ENCODE measurements at regions not wholly inside any gene's neighbourhood (a gene's known extent, or its start where the extent isn't known, plus 50 kb on each side); places are given as distances from the start of the nearest gene placed in this dataset.

- H3K27me3 Mint-ChIP-seq: peaks cover 19 to 48% of the 10 kb centered on the region in 2 donors
- H3K9me3 ChIP-seq (ENCODE audit: low read length): no peaks in the 10 kb centered on the region
- ChIA-PET CTCF (no interaction called here), POLR2A (no interaction called here)
- no peaks in the 10 kb centered on the region for H3K4me1 ChIP-seq (ENCODE audit: insufficient read depth, low read length)
- H3K27ac Mint-ChIP-seq: no peak overlapping the region
- no peak for DNase-seq
- no peaks in the 10 kb centered on the region for H3K36me3 ChIP-seq (ENCODE audit: insufficient read depth, low read length)
- no peaks in the 10 kb centered on the region for H3K27me3 ChIP-seq (ENCODE audit: insufficient read depth, low read length, poor library complexity, severe bottlenecking)
- peaks cover 0 to 4% (median 2%) of the 10 kb centered on the region in 5 donors for H3K9me3 Mint-ChIP-seq
- H3K36me3 Mint-ChIP-seq: no peaks in the 10 kb centered on the region
- H3K4me1 Mint-ChIP-seq: no peaks in the 10 kb centered on the region
- no peak overlapping the region for H3K27ac ChIP-seq (ENCODE audit: low read depth, low read length)
- H3K4me3 Mint-ChIP-seq: no peak overlapping the region
- H3K4me3 ChIP-seq (ENCODE audit: low read length): no peak overlapping the region
These were observed 107.5 kb downstream of the DCLK3 start for GRCh38 chr3:36656873-36657272.

GRCh38 chr3:36653095-36653494 is 111.3 kb downstream of the DCLK3 start:
- no peaks in the 10 kb centered on the region for H3K4me1 Mint-ChIP-seq
- H3K27me3 Mint-ChIP-seq: peaks cover 25 to 60% of the 10 kb centered on the region in 2 donors
- H3K36me3 Mint-ChIP-seq: no peaks in the 10 kb centered on the region
- H3K27ac Mint-ChIP-seq: no peak overlapping the region
- Histone ChIP-seq H3K36me3 (ENCODE audit: insufficient read depth, low read length) (no peaks in the 10 kb centered on the region), H3K27ac (ENCODE audit: low read depth, low read length) (no peak overlapping the region), H3K4me1 (ENCODE audit: insufficient read depth, low read length) (no peaks in the 10 kb centered on the region), H3K9me3 (ENCODE audit: low read length) (no peaks in the 10 kb centered on the region), H3K4me3 (ENCODE audit: low read length) (no peak overlapping the region), H3K27me3 (ENCODE audit: insufficient read depth, low read length, poor library complexity, severe bottlenecking) (no peaks in the 10 kb centered on the region)
- peaks cover 0 to 4% (median 2%) of the 10 kb centered on the region in 5 donors for H3K9me3 Mint-ChIP-seq
- no peak for DNase-seq
- ChIA-PET POLR2A (no interaction called here), CTCF (no interaction called here)
- H3K4me3 Mint-ChIP-seq: no peak overlapping the region

GRCh38 chr3:36652104-36652503 is 112.2 kb downstream of the DCLK3 start:
- no peaks in the 10 kb centered on the region for H3K4me1 Mint-ChIP-seq
- POLR2A ChIA-PET: no interaction called here
- Histone ChIP-seq H3K4me3 (ENCODE audit: low read length) (no peak overlapping the region), H3K27ac (ENCODE audit: low read depth, low read length) (no peak overlapping the region), H3K27me3 (ENCODE audit: insufficient read depth, low read length, poor library complexity, severe bottlenecking) (no peaks in the 10 kb centered on the region), H3K4me1 (ENCODE audit: insufficient read depth, low read length) (no peaks in the 10 kb centered on the region), H3K36me3 (ENCODE audit: insufficient read depth, low read length) (no peaks in the 10 kb centered on the region), H3K9me3 (ENCODE audit: low read length) (no peaks in the 10 kb centered on the region)
- no peak overlapping the region for H3K4me3 Mint-ChIP-seq
- H3K27me3 Mint-ChIP-seq: peaks cover 19 to 59% of the 10 kb centered on the region in 2 donors
- CTCF ChIA-PET: no interaction called here
- H3K27ac Mint-ChIP-seq: no peak overlapping the region
- DNase-seq: no peak
- peaks cover 0 to 4% (median 2%) of the 10 kb centered on the region in 5 donors for H3K9me3 Mint-ChIP-seq
- H3K36me3 Mint-ChIP-seq: no peaks in the 10 kb centered on the region

- Histone ChIP-seq H3K27me3 (ENCODE audit: insufficient read depth, low read length, poor library complexity, severe bottlenecking) (no peaks in the 10 kb centered on the region), H3K36me3 (ENCODE audit: insufficient read depth, low read length) (no peaks in the 10 kb centered on the region), H3K9me3 (ENCODE audit: low read length) (no peaks in the 10 kb centered on the region), H3K27ac (ENCODE audit: low read depth, low read length) (no peak overlapping the region), H3K4me3 (ENCODE audit: low read length) (no peak overlapping the region), H3K4me1 (ENCODE audit: insufficient read depth, low read length) (no peaks in the 10 kb centered on the region)
- DNase-seq: no peak
- CTCF ChIA-PET: no interaction called here
- POLR2A ChIA-PET: no interaction called here
- Mint-ChIP-seq H3K36me3 (no peaks in the 10 kb centered on the region), H3K27ac (no peak overlapping the region), H3K27me3 (peaks cover 13 to 64% of the 10 kb centered on the region in 2 donors), H3K4me1 (no peaks in the 10 kb centered on the region), H3K4me3 (no peak overlapping the region), H3K9me3 (peaks cover 0 to 3% (median 0%) of the 10 kb centered on the region in 5 donors)
These were observed 114.1 kb downstream of the DCLK3 start for GRCh38 chr3:36650271-36650671.

GRCh38 chr3:36649125-36649524 is 115.2 kb downstream of the DCLK3 start:
- H3K4me3 ChIP-seq (ENCODE audit: low read length): no peak overlapping the region
- no peaks in the 10 kb centered on the region for H3K4me1 ChIP-seq (ENCODE audit: insufficient read depth, low read length)
- H3K27me3 ChIP-seq (ENCODE audit: insufficient read depth, low read length, poor library complexity, severe bottlenecking): no peaks in the 10 kb centered on the region
- H3K4me1 Mint-ChIP-seq: no peaks in the 10 kb centered on the region
- H3K9me3 Mint-ChIP-seq: peaks cover 0 to 3% (median 0%) of the 10 kb centered on the region in 5 donors
- no peak overlapping the region for H3K4me3 Mint-ChIP-seq
- no peak overlapping the region for H3K27ac Mint-ChIP-seq
- no peaks in the 10 kb centered on the region for H3K36me3 ChIP-seq (ENCODE audit: insufficient read depth, low read length)
- H3K9me3 ChIP-seq (ENCODE audit: low read length): no peaks in the 10 kb centered on the region
- no peak for DNase-seq
- ChIA-PET POLR2A (no interaction called here), CTCF (no interaction called here)
- H3K27ac ChIP-seq (ENCODE audit: low read depth, low read length): no peak overlapping the region
- peaks cover 11 to 56% of the 10 kb centered on the region in 2 donors for H3K27me3 Mint-ChIP-seq
- no peaks in the 10 kb centered on the region for H3K36me3 Mint-ChIP-seq

GRCh38 chr3:36648241-36649034 is 115.9 kb downstream of the DCLK3 start:
- ChIA-PET CTCF (no interaction called here), POLR2A (no interaction called here)
- H3K9me3 ChIP-seq (ENCODE audit: low read length): no peaks in the 10 kb centered on the region
- no peak overlapping the region for H3K4me3 ChIP-seq (ENCODE audit: low read length)
- no peaks in the 10 kb centered on the region for H3K4me1 Mint-ChIP-seq
- peaks cover 0 to under 1% (median 0%) of the 10 kb centered on the region in 5 donors for H3K9me3 Mint-ChIP-seq
- no peak overlapping the region for H3K4me3 Mint-ChIP-seq
- no peaks in the 10 kb centered on the region for H3K36me3 ChIP-seq (ENCODE audit: insufficient read depth, low read length)
- no peak overlapping the region for H3K27ac Mint-ChIP-seq
- peaks cover 11 to 53% of the 10 kb centered on the region in 2 donors for H3K27me3 Mint-ChIP-seq
- H3K36me3 Mint-ChIP-seq: no peaks in the 10 kb centered on the region
- H3K4me1 ChIP-seq (ENCODE audit: insufficient read depth, low read length): no peaks in the 10 kb centered on the region
- H3K27ac ChIP-seq (ENCODE audit: low read depth, low read length): no peak overlapping the region
- DNase-seq: no peak
- no peaks in the 10 kb centered on the region for H3K27me3 ChIP-seq (ENCODE audit: insufficient read depth, low read length, poor library complexity, severe bottlenecking)

- DNase-seq: no peak
- H3K4me1 Mint-ChIP-seq: no peaks in the 10 kb centered on the region
- Histone ChIP-seq H3K9me3 (ENCODE audit: low read length) (no peaks in the 10 kb centered on the region), H3K27me3 (ENCODE audit: insufficient read depth, low read length, poor library complexity, severe bottlenecking) (no peaks in the 10 kb centered on the region), H3K4me1 (ENCODE audit: insufficient read depth, low read length) (no peaks in the 10 kb centered on the region), H3K36me3 (ENCODE audit: insufficient read depth, low read length) (no peaks in the 10 kb centered on the region), H3K27ac (ENCODE audit: low read depth, low read length) (no peak overlapping the region), H3K4me3 (ENCODE audit: low read length) (no peak overlapping the region)
- CTCF ChIA-PET: no interaction called here
- H3K9me3 Mint-ChIP-seq: no peaks in the 10 kb centered on the region
- H3K4me3 Mint-ChIP-seq: no peak overlapping the region
- no peak overlapping the region for H3K27ac Mint-ChIP-seq
- POLR2A ChIA-PET: no interaction called here
- no peaks in the 10 kb centered on the region for H3K36me3 Mint-ChIP-seq
- H3K27me3 Mint-ChIP-seq: peaks cover 10 to 49% of the 10 kb centered on the region in 2 donors
These were observed 116.9 kb downstream of the DCLK3 start for GRCh38 chr3:36647423-36647853.

GRCh38 chr3:36643192-36643591 is 121.2 kb downstream of the DCLK3 start:
- peaks cover 0 to 20% of the 10 kb centered on the region in 2 donors for H3K27me3 Mint-ChIP-seq
- Histone ChIP-seq H3K4me3 (ENCODE audit: low read length) (no peak overlapping the region), H3K27me3 (ENCODE audit: insufficient read depth, low read length, poor library complexity, severe bottlenecking) (no peaks in the 10 kb centered on the region), H3K9me3 (ENCODE audit: low read length) (no peaks in the 10 kb centered on the region), H3K4me1 (ENCODE audit: insufficient read depth, low read length) (no peaks in the 10 kb centered on the region), H3K36me3 (ENCODE audit: insufficient read depth, low read length) (no peaks in the 10 kb centered on the region), H3K27ac (ENCODE audit: low read depth, low read length) (no peak overlapping the region)
- ChIA-PET CTCF (no interaction called here), POLR2A (no interaction called here)
- peaks cover 0 to 2% (median 0%) of the 10 kb centered on the region in 5 donors for H3K9me3 Mint-ChIP-seq
- no peaks in the 10 kb centered on the region for H3K36me3 Mint-ChIP-seq
- no peak overlapping the region for H3K4me3 Mint-ChIP-seq
- H3K4me1 Mint-ChIP-seq: no peaks in the 10 kb centered on the region
- H3K27ac Mint-ChIP-seq: no peak overlapping the region
- no peak for DNase-seq

Data from CD8-positive, alpha-beta memory T cell (primary cell).